ENCODE measurements at regions not wholly inside any gene's neighbourhood (a gene's known extent, or its start where the extent isn't known, plus 50 kb on each side); places are given as distances from the start of the nearest gene placed in this dataset.
A peak's percentile ranks its signal among the peaks of the same experiment; 100 is the strongest.

GRCh38 chr14:49988080-49988990 lies 95.5 kb downstream of the ARF6 start:
- Histone ChIP-seq H3K4me2 (no peak overlapping the region), H3K4me3 (no peak overlapping the region), H3K27ac (no peak overlapping the region), H3K9me3 (ENCODE audit: low read depth) (no peaks in the 10 kb centered on the region), H2AFZ (replicated peaks) (peak overlapping the region; percentile 84), H3F3A (ENCODE audit: low read depth) (no peaks in the 10 kb centered on the region), H4K20me1 (ENCODE audit: low read depth) (no peaks in the 10 kb centered on the region), H3K79me2 (ENCODE audit: low read depth) (no peaks in the 10 kb centered on the region), H3K36me3 (no peaks in the 10 kb centered on the region), H3K9ac (no peak overlapping the region), H3K4me1 (peaks cover 9% of the 10 kb centered on the region), H3K27me3 (no peaks in the 10 kb centered on the region)
- TF ChIP-seq EZH2 (IDR thresholded peaks at IDR 0.05) (no peak), EZH2phosphoT487 (IDR thresholded peaks at IDR 0.05) (no peak), CTCF (IDR thresholded peaks at IDR 0.05) (no peak)
- Mint-ChIP-seq H3K4me1 (peaks cover 23% of the 10 kb centered on the region), H3K9me3 (no peaks in the 10 kb centered on the region), H3K36me3 (no peaks in the 10 kb centered on the region), H3K4me3 (no peak overlapping the region), H3K27ac (no peak overlapping the region), H3K27me3 (ENCODE audit: insufficient read depth, low read depth) (peaks cover 5% of the 10 kb centered on the region)
- DNase-seq (ENCODE audit: low spot score) = no peak

- Histone ChIP-seq H3K4me1 (peaks cover 9% of the 10 kb centered on the region), H4K20me1 (ENCODE audit: low read depth) (no peaks in the 10 kb centered on the region), H3K9me3 (ENCODE audit: low read depth) (no peaks in the 10 kb centered on the region), H3K79me2 (ENCODE audit: low read depth) (no peaks in the 10 kb centered on the region), H3K36me3 (no peaks in the 10 kb centered on the region), H3K4me3 (no peak overlapping the region), H3K4me2 (no peak overlapping the region), H2AFZ (replicated peaks) (no peak overlapping the region), H3F3A (ENCODE audit: low read depth) (no peaks in the 10 kb centered on the region), H3K27ac (no peak overlapping the region), H3K27me3 (no peaks in the 10 kb centered on the region), H3K9ac (no peak overlapping the region)
- Mint-ChIP-seq H3K36me3 (no peaks in the 10 kb centered on the region), H3K4me3 (no peak overlapping the region), H3K27ac (no peak overlapping the region), H3K4me1 (peaks cover 23% of the 10 kb centered on the region), H3K27me3 (ENCODE audit: insufficient read depth, low read depth) (peaks cover 7% of the 10 kb centered on the region), H3K9me3 (no peaks in the 10 kb centered on the region)
- no peak for DNase-seq (ENCODE audit: low spot score)
- TF ChIP-seq EZH2phosphoT487 (IDR thresholded peaks at IDR 0.05) = no peak
- TF ChIP-seq EZH2 (IDR thresholded peaks at IDR 0.05) = no peak
- TF ChIP-seq CTCF (IDR thresholded peaks at IDR 0.05) = no peak
These were observed 97.1 kb downstream of the ARF6 start for GRCh38 chr14:49989966-49990365.

- H3K4me1 Mint-ChIP-seq = peaks cover 26% of the 10 kb centered on the region
These were observed 98.6 kb downstream of the ARF6 start for GRCh38 chr14:49991491-49991890.

More at GRCh38 chr14:49991491-49991890, 98.6 kb downstream of the ARF6 start:
- Histone ChIP-seq H3K9ac (no peak overlapping the region), H4K20me1 (ENCODE audit: low read depth) (no peaks in the 10 kb centered on the region), H3K27me3 (no peaks in the 10 kb centered on the region), H2AFZ (replicated peaks) (peak overlapping the region; percentile 58), H3K27ac (no peak overlapping the region), H3F3A (ENCODE audit: low read depth) (no peaks in the 10 kb centered on the region), H3K4me2 (no peak overlapping the region), H3K4me1 (peaks cover 9% of the 10 kb centered on the region), H3K36me3 (no peaks in the 10 kb centered on the region), H3K79me2 (ENCODE audit: low read depth) (no peaks in the 10 kb centered on the region), H3K9me3 (ENCODE audit: low read depth) (no peaks in the 10 kb centered on the region), H3K4me3 (no peak overlapping the region)
- peak; percentile 46 for DNase-seq (ENCODE audit: low spot score)
- H3K27ac Mint-ChIP-seq = no peak overlapping the region
- no peaks in the 10 kb centered on the region for H3K9me3 Mint-ChIP-seq
- H3K27me3 Mint-ChIP-seq (ENCODE audit: insufficient read depth, low read depth) = peaks cover 8% of the 10 kb centered on the region
- no peaks in the 10 kb centered on the region for H3K36me3 Mint-ChIP-seq
- no peak overlapping the region for H3K4me3 Mint-ChIP-seq
- TF ChIP-seq EZH2 (IDR thresholded peaks at IDR 0.05) (no peak), CTCF (IDR thresholded peaks at IDR 0.05) (no peak), EZH2phosphoT487 (IDR thresholded peaks at IDR 0.05) (no peak)
